ENCODE measurements at regions not wholly inside any gene's neighbourhood (a gene's known extent, or its start where the extent isn't known, plus 50 kb on each side); places are given as distances from the start of the nearest gene placed in this dataset.
A peak's percentile ranks its signal among the peaks of the same experiment; 100 is the strongest.

DNA sequence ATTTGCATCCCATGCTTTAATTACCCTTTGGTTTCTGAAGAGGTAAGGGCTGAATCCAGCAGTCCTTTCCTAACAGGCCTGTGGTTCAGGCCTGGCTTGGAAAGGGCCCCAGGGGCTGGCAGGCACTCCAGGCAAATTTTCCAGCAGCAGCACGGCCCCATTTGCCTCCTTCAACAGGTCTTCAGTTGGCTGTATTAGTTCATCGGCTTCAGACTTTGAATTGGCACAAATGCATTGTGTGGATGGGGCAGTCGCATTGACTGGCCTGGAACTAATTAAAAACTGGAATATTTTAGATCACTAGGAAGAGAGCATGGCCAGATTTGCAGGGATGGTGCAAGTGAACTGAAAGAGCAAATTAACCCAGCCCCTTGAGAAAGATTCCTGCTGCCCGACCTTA lies 207.8 kb upstream of the MCTP2 start:
- H2AFZ ChIP-seq (ENCODE audit: insufficient read depth, low read length, poor library complexity) = no peak overlapping the region
- H3K23ac ChIP-seq (ENCODE audit: low read length) = no peak overlapping the region
- no peak overlapping the region for H4K91ac ChIP-seq (ENCODE audit: low read depth, low read length)
- no peak overlapping the region for H3K18ac ChIP-seq (ENCODE audit: low read length)
- H3K9ac ChIP-seq (ENCODE audit: low read length) = no peak overlapping the region
- H2BK12ac ChIP-seq (ENCODE audit: low read length) = no peak overlapping the region
- H4K8ac ChIP-seq (ENCODE audit: low read depth, low read length) = no peak overlapping the region
- no peak overlapping the region for H4K12ac ChIP-seq (ENCODE audit: low read depth, low read length)
- no peaks in the 10 kb centered on the region for H3K36me3 ChIP-seq (ENCODE audit: control insufficient read depth in 1 of 2, insufficient read depth in 2 of 2, low read length in 2 of 2)
- no peak overlapping the region for H2BK5ac ChIP-seq (ENCODE audit: low read depth, low read length, poor library complexity)
- no peak for DNase-seq
- H3K79me2 ChIP-seq (ENCODE audit: control insufficient read depth, insufficient read depth, low read length, poor library complexity) = no peaks in the 10 kb centered on the region
- H3K27ac ChIP-seq (ENCODE audit: low read depth, low read length) = no peak overlapping the region
- H3K4ac ChIP-seq (ENCODE audit: low read depth, low read length) = no peak overlapping the region
- no peaks in the 10 kb centered on the region for H3K9me3 ChIP-seq (ENCODE audit: insufficient read depth, low read depth, low read length)
- H3K27me3 ChIP-seq (ENCODE audit: insufficient read depth, low read length) = no peaks in the 10 kb centered on the region
- no peak overlapping the region for H2AK5ac ChIP-seq (ENCODE audit: low read length)
- WGBS (ENCODE audit: extremely low coverage, insufficient coverage, insufficient read length) = no CpG with 5 or more reads among the region's 4 CpGs
- no peak overlapping the region for H3K4me3 ChIP-seq (ENCODE audit: low read depth, low read length)
- no peaks in the 10 kb centered on the region for H3K79me1 ChIP-seq (ENCODE audit: low read length)
- H2BK120ac ChIP-seq (ENCODE audit: insufficient read depth, low read length, poor library complexity) = no peak overlapping the region
- H3K4me1 ChIP-seq (ENCODE audit: control insufficient read depth in 1 of 2, insufficient read depth in 2 of 2, low read length in 2 of 2) = no peaks in the 10 kb centered on the region
- H3K4me2 ChIP-seq (ENCODE audit: low read length) = no peak overlapping the region
- H3K14ac ChIP-seq (ENCODE audit: low read length) = no peak overlapping the region

- Histone ChIP-seq H2AFZ (ENCODE audit: insufficient read depth, low read length, poor library complexity) (no peak overlapping the region), H3K9me3 (ENCODE audit: insufficient read depth, low read depth, low read length) (no peaks in the 10 kb centered on the region), H3K36me3 (ENCODE audit: control insufficient read depth in 1 of 2, insufficient read depth in 2 of 2, low read length in 2 of 2) (no peaks in the 10 kb centered on the region), H3K4me2 (ENCODE audit: low read length) (no peak overlapping the region), H4K91ac (ENCODE audit: low read depth, low read length) (no peak overlapping the region), H4K12ac (ENCODE audit: low read depth, low read length) (no peak overlapping the region), H2AK5ac (ENCODE audit: low read length) (no peak overlapping the region), H2BK120ac (ENCODE audit: insufficient read depth, low read length, poor library complexity) (no peak overlapping the region), H3K27ac (ENCODE audit: low read depth, low read length) (no peak overlapping the region), H3K79me1 (ENCODE audit: low read length) (no peaks in the 10 kb centered on the region), H3K18ac (ENCODE audit: low read length) (no peak overlapping the region), H3K79me2 (ENCODE audit: control insufficient read depth, insufficient read depth, low read length, poor library complexity) (no peaks in the 10 kb centered on the region), H4K8ac (ENCODE audit: low read depth, low read length) (no peak overlapping the region), H3K4ac (ENCODE audit: low read depth, low read length) (no peak overlapping the region), H3K4me1 (ENCODE audit: control insufficient read depth in 1 of 2, insufficient read depth in 2 of 2, low read length in 2 of 2) (no peaks in the 10 kb centered on the region), H2BK12ac (ENCODE audit: low read length) (no peak overlapping the region), H3K9ac (ENCODE audit: low read length) (no peak overlapping the region), H2BK5ac (ENCODE audit: low read depth, low read length, poor library complexity) (no peak overlapping the region), H3K23ac (ENCODE audit: low read length) (no peak overlapping the region), H3K4me3 (ENCODE audit: low read depth, low read length) (no peak overlapping the region), H3K27me3 (ENCODE audit: insufficient read depth, low read length) (no peaks in the 10 kb centered on the region), H3K14ac (ENCODE audit: low read length) (no peak overlapping the region)
- peak in 1 of 2 donors; percentile 3 for DNase-seq
- WGBS (ENCODE audit: extremely low coverage, insufficient coverage, insufficient read length) = no CpG with 5 or more reads among the region's 5 CpGs
These were observed 209.6 kb upstream of the MCTP2 start for GRCh38 chr15:94021621-94022320.

DNA sequence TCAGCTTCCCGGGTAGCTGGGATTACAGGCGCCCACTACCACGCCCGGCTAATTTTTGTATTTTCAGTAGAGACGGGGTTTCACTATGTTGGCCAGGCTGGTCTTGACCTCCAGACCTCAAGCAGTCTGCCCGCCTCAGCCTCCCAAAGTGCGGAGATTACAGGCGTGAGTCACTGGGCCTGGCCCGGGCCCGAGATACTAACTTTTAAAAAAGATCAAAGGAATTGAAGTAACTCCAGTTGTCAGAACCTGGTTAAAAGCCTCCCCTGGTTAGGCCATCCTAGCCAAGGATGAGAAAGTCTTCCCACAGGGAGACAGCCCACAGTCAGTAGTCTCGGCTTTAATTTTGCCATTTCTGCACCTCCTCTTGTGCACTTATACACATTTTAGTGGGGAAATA lies 212.3 kb upstream of the MCTP2 start:
- Histone ChIP-seq H2BK12ac (ENCODE audit: low read length) (no peak overlapping the region), H3K4ac (ENCODE audit: low read depth, low read length) (no peak overlapping the region), H4K91ac (ENCODE audit: low read depth, low read length) (no peak overlapping the region), H3K18ac (ENCODE audit: low read length) (no peak overlapping the region), H2BK5ac (ENCODE audit: low read depth, low read length, poor library complexity) (no peak overlapping the region), H3K79me2 (ENCODE audit: control insufficient read depth, insufficient read depth, low read length, poor library complexity) (no peaks in the 10 kb centered on the region), H4K8ac (ENCODE audit: low read depth, low read length) (no peak overlapping the region), H2AK5ac (ENCODE audit: low read length) (no peak overlapping the region), H3K4me3 (ENCODE audit: low read depth, low read length) (no peak overlapping the region), H4K12ac (ENCODE audit: low read depth, low read length) (no peak overlapping the region), H3K27ac (ENCODE audit: low read depth, low read length) (no peak overlapping the region), H3K27me3 (ENCODE audit: insufficient read depth, low read length) (no peaks in the 10 kb centered on the region), H3K79me1 (ENCODE audit: low read length) (no peaks in the 10 kb centered on the region), H3K4me2 (ENCODE audit: low read length) (no peak overlapping the region), H3K4me1 (ENCODE audit: control insufficient read depth in 1 of 2, insufficient read depth in 2 of 2, low read length in 2 of 2) (no peaks in the 10 kb centered on the region), H3K36me3 (ENCODE audit: control insufficient read depth in 1 of 2, insufficient read depth in 2 of 2, low read length in 2 of 2) (no peaks in the 10 kb centered on the region), H2AFZ (ENCODE audit: insufficient read depth, low read length, poor library complexity) (no peak overlapping the region), H3K23ac (ENCODE audit: low read length) (no peak overlapping the region), H3K14ac (ENCODE audit: low read length) (no peak overlapping the region), H3K9me3 (ENCODE audit: insufficient read depth, low read depth, low read length) (no peaks in the 10 kb centered on the region), H2BK120ac (ENCODE audit: insufficient read depth, low read length, poor library complexity) (no peak overlapping the region), H3K9ac (ENCODE audit: low read length) (no peak overlapping the region)
- no peak for DNase-seq
- WGBS (ENCODE audit: extremely low coverage, insufficient coverage, insufficient read length) = no CpG with 5 or more reads among the region's 11 CpGs

DNA sequence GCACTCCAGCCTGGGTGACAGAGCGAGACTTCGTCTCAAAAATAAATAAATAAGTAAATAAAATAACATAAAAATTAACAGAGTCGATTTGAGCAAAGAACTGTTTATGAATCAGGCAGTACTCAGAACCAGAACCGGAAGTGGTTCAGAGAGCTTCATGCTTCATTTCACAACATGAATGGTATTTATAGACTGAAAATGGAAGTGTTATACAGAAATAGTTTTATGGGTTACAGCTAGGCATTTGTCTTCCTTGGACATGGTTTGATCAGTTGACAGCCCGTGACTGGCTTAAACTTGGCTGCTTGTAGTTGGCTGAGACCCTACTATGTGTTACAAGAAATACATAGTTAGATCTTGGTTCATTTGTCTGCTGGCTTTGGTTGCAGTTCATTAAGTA lies 216.0 kb upstream of the MCTP2 start:
- Histone ChIP-seq H3K4me3 (ENCODE audit: low read depth, low read length) (no peak overlapping the region), H3K4me1 (ENCODE audit: control insufficient read depth in 1 of 2, insufficient read depth in 2 of 2, low read length in 2 of 2) (no peaks in the 10 kb centered on the region), H3K79me2 (ENCODE audit: control insufficient read depth, insufficient read depth, low read length, poor library complexity) (no peaks in the 10 kb centered on the region), H3K79me1 (ENCODE audit: low read length) (no peaks in the 10 kb centered on the region), H3K18ac (ENCODE audit: low read length) (no peak overlapping the region), H3K23ac (ENCODE audit: low read length) (no peak overlapping the region), H3K9ac (ENCODE audit: low read length) (no peak overlapping the region), H4K91ac (ENCODE audit: low read depth, low read length) (no peak overlapping the region), H2BK12ac (ENCODE audit: low read length) (no peak overlapping the region), H2BK5ac (ENCODE audit: low read depth, low read length, poor library complexity) (no peak overlapping the region), H2AK5ac (ENCODE audit: low read length) (no peak overlapping the region), H3K9me3 (ENCODE audit: insufficient read depth, low read depth, low read length) (no peaks in the 10 kb centered on the region), H2BK120ac (ENCODE audit: insufficient read depth, low read length, poor library complexity) (no peak overlapping the region), H3K27me3 (ENCODE audit: insufficient read depth, low read length) (no peaks in the 10 kb centered on the region), H3K27ac (ENCODE audit: low read depth, low read length) (no peak overlapping the region), H3K4ac (ENCODE audit: low read depth, low read length) (no peak overlapping the region), H4K8ac (ENCODE audit: low read depth, low read length) (no peak overlapping the region), H4K12ac (ENCODE audit: low read depth, low read length) (no peak overlapping the region), H3K4me2 (ENCODE audit: low read length) (no peak overlapping the region), H3K36me3 (ENCODE audit: control insufficient read depth in 1 of 2, insufficient read depth in 2 of 2, low read length in 2 of 2) (no peaks in the 10 kb centered on the region), H2AFZ (ENCODE audit: insufficient read depth, low read length, poor library complexity) (no peak overlapping the region), H3K14ac (ENCODE audit: low read length) (no peak overlapping the region)
- no peak for DNase-seq
- no CpG with 5 or more reads among the region's 5 CpGs for WGBS (ENCODE audit: extremely low coverage, insufficient coverage, insufficient read length)

Data from trophoblast cell (in vitro differentiated cells and primary cell).